Stimulated activated naive CD8-positive, alpha-beta T cell treated with anti-CD3 and anti-CD28 coated beads, Interleukin-15, Interleukin-2, amounts not matched to agents 100 U/mL and 50 U/mL, for 24 hours (primary cell): ENCODE measurements at regions not wholly inside any gene's neighbourhood (a gene's known extent, or its start where the extent isn't known, plus 50 kb on each side); places are given as distances from the start of the nearest gene placed in this dataset.

Source experiments
- ATAC-seq: fragments of 150-1000 bp; cut with Tn5 transposase; one replicate; pipeline ENCODE4 v1.10.0; 2021
- DNase-seq: peaks from one replicate; pipeline ENCODE4 v3.0.0; 2021

DNA sequence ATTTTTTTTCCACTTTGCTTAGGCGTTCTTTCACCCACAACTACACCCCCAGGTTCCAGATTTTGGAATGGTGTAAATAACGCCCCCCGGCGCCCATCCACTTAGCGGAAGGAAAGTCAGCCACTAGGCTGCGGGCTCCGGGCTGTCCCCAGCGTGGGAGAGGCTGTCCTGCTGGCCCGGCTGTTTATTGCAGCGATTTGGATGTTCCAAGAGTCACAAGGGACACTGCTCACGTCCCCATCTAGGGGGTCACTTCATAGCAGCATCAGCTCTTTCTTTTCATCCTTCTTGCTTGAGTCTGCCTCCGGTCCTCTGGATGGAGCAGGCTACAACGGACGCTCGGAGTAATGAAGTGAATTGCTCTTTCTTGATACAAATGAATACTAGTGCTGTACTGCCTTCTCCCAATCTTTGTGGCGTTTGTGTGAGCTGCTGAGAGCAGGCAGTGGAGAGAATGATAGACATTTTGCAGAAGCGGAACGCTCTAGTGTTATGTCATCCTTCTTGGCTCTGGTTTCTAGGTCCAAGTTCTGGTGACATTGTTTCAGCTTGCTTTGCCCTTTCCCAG is 50.7 kb upstream of the PAIP2B start:
- ATAC-seq = no peak
- DNase-seq = peak; percentile 37

- DNase-seq (no peak), ATAC-seq (no peak)
Measured at GRCh38 chr2:71277147-71277475, 50.2 kb upstream of the PAIP2B start.

DNA sequence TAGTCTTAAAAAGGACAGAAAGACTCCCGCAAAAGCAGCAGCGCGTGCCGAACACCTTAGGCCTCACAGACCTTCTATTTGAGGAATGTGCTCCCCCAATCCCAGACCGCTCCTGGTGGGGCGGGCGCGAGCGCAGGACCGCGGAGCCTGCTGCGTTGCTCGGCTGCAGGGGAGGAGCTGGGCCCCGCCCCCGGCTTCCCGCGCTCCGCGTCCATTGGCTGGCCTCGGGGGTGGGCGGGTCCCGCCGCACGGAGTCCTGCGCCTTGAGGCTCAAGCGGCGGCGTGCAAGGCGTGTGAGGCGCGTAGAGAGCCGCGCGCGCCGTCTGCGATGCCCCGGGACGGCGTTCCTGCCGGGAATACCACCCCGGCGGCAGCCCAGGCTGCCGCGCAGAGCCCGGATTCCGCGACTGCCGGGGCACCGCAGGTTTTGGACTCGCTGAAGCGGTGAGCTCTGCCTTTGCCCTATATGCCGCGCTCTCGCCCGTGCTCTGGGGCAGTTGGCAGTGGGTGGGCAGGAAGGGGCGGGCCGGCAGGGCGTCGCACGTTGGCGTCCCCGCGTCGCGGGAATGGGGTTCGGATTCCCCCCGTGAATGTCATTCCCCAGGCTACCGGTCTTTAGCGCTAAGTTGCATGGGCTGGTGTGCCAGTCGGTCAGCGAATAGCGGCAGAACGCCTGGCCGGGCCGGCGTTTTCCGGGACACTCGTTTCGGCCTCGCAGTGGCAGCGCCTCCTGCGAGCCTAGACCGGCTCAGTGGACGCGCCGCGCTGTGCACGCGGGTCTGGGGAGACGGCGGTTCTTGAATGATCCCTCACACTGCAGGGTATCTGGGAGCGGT is 49.6 kb upstream of the PAIP2B start:
- peak; percentile 94 for DNase-seq

More for the DNA sequence above, 49.6 kb upstream of the PAIP2B start:
- ATAC-seq = peak; percentile 99
